ENCODE measurements at regions not wholly inside any gene's neighbourhood (a gene's known extent, or its start where the extent isn't known, plus 50 kb on each side); places are given as distances from the start of the nearest gene placed in this dataset.

- TF ChIP-seq CTCF (IDR thresholded peaks at IDR 0.05) (no peak), POLR2A (IDR thresholded peaks at IDR 0.05) (no peak)
Measured at GRCh38 chr9:80185112-80185738, 613.5 kb downstream of the TLE4 start.

Measured in vagina (tissue), 2 donors.